ENCODE measurements at regions not wholly inside any gene's neighbourhood (a gene's known extent, or its start where the extent isn't known, plus 50 kb on each side); places are given as distances from the start of the nearest gene placed in this dataset.

GRCh38 chr18:53994016-53994415 is 230.5 kb downstream of the MBD2 start:
- DNase-seq (ENCODE audit: extremely low read depth, low read depth), result no peak
- TF ChIP-seq, protein P1, sequence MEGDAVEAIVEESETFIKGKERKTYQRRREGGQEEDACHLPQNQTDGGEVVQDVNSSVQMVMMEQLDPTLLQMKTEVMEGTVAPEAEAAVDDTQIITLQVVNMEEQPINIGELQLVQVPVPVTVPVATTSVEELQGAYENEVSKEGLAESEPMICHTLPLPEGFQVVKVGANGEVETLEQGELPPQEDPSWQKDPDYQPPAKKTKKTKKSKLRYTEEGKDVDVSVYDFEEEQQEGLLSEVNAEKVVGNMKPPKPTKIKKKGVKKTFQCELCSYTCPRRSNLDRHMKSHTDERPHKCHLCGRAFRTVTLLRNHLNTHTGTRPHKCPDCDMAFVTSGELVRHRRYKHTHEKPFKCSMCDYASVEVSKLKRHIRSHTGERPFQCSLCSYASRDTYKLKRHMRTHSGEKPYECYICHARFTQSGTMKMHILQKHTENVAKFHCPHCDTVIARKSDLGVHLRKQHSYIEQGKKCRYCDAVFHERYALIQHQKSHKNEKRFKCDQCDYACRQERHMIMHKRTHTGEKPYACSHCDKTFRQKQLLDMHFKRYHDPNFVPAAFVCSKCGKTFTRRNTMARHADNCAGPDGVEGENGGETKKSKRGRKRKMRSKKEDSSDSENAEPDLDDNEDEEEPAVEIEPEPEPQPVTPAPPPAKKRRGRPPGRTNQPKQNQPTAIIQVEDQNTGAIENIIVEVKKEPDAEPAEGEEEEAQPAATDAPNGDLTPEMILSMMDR (IDR thresholded peaks at IDR 0.05; ENCODE audit: low read depth, low read length), result no peak

DNA sequence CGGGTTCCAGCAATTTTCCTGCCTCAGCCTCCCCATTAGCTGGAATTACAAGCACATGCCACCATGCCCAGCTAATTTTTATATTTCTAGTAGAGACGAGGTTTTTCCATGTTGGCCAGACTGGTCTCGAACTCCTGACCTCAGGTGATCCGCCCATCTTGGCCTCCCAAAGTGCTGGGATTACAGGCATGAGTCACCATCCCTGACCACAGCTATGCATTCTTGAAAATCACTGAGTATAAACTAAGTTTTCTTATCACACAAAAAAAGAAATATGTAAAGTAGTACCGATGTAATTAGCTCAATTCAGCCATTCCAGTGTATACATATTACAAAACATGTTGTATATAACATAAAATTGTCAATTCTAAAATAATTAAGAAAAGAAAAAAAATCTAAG is 232.7 kb downstream of the MBD2 start:
- DNase-seq (ENCODE audit: extremely low read depth, low read depth), result peak; percentile 12
- TF ChIP-seq, protein P1 (IDR thresholded peaks at IDR 0.05; ENCODE audit: low read depth, low read length), result no peak

DNA sequence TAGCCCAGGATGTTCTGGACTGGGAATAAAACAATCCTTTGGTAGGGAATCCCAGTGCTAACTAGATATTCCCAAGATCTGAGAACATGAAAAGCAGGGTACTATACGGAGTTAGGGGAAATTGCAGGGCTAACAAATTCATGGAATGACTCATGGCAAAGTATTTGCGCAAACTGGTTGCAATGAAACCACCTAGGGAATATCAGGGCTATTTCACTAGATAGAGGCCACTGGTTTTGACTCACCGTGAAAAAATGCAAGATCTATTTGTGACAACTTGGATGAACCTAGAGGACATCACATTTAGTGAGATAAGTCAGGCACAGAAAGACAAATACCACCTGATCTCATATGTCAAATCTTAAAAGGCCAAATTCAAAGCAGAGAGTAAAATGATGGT is 233.3 kb downstream of the MBD2 start:
- TF ChIP-seq, protein P1 (IDR thresholded peaks at IDR 0.05; ENCODE audit: low read depth, low read length), result no peak
- peak; percentile 4 for DNase-seq (ENCODE audit: extremely low read depth, low read depth)

- no peak for DNase-seq (ENCODE audit: extremely low read depth, low read depth)
- TF ChIP-seq, protein P1 (IDR thresholded peaks at IDR 0.05; ENCODE audit: low read depth, low read length), result no peak
Observed at GRCh38 chr18:53990485-53990884, 234.0 kb downstream of the MBD2 start.

GRCh38 chr18:53984021-53984420 is 240.4 kb downstream of the MBD2 start:
- TF ChIP-seq, protein P1 (IDR thresholded peaks at IDR 0.05; ENCODE audit: low read depth, low read length), result no peak
- DNase-seq (ENCODE audit: extremely low read depth, low read depth), result no peak

- TF ChIP-seq, protein P1 (IDR thresholded peaks at IDR 0.05; ENCODE audit: low read depth, low read length), result no peak
- DNase-seq (ENCODE audit: extremely low read depth, low read depth), result no peak
Observed at GRCh38 chr18:53971331-53971730, 253.1 kb downstream of the MBD2 start.

GRCh38 chr18:53952700-53953099 is 271.8 kb downstream of the MBD2 start:
- TF ChIP-seq, protein P1 (IDR thresholded peaks at IDR 0.05; ENCODE audit: low read depth, low read length), result no peak
- no peak for DNase-seq (ENCODE audit: extremely low read depth, low read depth)

Measured in AG09319 (cell line).